HUES64 (cell line): ENCODE measurements at regions not wholly inside any gene's neighbourhood (a gene's known extent, or its start where the extent isn't known, plus 50 kb on each side); places are given as distances from the start of the nearest gene placed in this dataset.

ENCODE experiments used
- H3K27ac ChIP-seq: 2 replicates; pipeline ENCODE4 v1.7.0; 2013; ENCODE audit warnings: low read depth, low read length, inconsistent platforms
- H3K27me3 ChIP-seq: 2 replicates; pipeline ENCODE4 v1.6.1; 2013; ENCODE audit warnings: mild to moderate bottlenecking, low read length; ENCODE audit not compliant: insufficient read depth
- H3K36me3 ChIP-seq: 2 replicates; pipeline ENCODE4 v1.6.1; 2013; ENCODE audit warnings: mild to moderate bottlenecking, low read length; ENCODE audit not compliant: insufficient read depth
- H3K4me1 ChIP-seq: 2 replicates; pipeline ENCODE4 v1.6.1; 2013; ENCODE audit warnings: mild to moderate bottlenecking, low read length, moderate library complexity; ENCODE audit not compliant: insufficient read depth
- H3K4me3 ChIP-seq: 2 replicates; pipeline ENCODE4 v1.5.1; 2013; ENCODE audit warnings: mild to moderate bottlenecking, low read length, moderate library complexity
- H3K9ac ChIP-seq: 2 replicates; pipeline ENCODE4 v1.6.1; 2013; ENCODE audit warnings: mild to moderate bottlenecking, low read depth, low read length
- H3K9me3 ChIP-seq: 2 replicates; pipeline ENCODE4 v1.6.1; 2013; ENCODE audit warnings: low read depth, low read length; ENCODE audit not compliant: insufficient read depth
- WGBS: fragments of 150-250, 120-280 bp; methylation state at CpG from one replicate; pipeline ENCODE4 v1.1.7; 2013; ENCODE audit warnings: missing lambda C conversion rate; 5-methylcytosine and 5-hydroxymethylcytosine counted together

GRCh38 chr12:11596141-11596540 lies 53.3 kb upstream of the ETV6 start:
- WGBS: 100% methylated on average over 1 of the region's 1 CpG

DNA sequence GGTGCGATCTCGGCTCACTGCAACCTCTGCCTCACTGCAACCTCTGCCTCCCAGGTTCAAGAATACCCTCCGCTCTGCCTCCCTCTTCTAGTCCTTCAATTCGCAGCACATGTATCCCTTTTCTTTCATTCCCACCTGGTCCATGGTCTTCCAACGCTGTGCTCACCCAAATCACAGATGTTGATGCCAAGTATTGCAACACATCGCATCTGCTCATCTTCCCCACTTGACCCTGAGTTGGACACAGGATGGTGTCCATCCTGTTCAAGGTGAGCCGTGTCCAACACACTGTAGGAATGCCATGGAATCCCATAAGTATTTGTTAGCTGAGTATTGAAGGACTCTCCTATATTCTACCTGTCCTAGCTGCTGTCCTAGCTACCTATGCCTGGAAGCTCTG lies 50.6 kb upstream of the ETV6 start:
- 59% methylated on average over 7 of the region's 7 CpGs for WGBS

More at GRCh38 chr12:11596141-11596540, 53.3 kb upstream of the ETV6 start:
- Histone ChIP-seq H3K36me3 (no peaks in the 10 kb centered on the region), H3K9me3 (no peaks in the 10 kb centered on the region), H3K27me3 (no peaks in the 10 kb centered on the region), H3K4me1 (peaks cover 4% of the 10 kb centered on the region; the same call in 1 of the 2 replicates), H3K4me3 (no peak overlapping the region), H3K27ac (no peak overlapping the region), H3K9ac (no peak overlapping the region)

More for the DNA sequence above, 50.6 kb upstream of the ETV6 start:
- H3K9ac ChIP-seq: no peak overlapping the region
- H3K27me3 ChIP-seq: no peaks in the 10 kb centered on the region
- no peak overlapping the region for H3K4me3 ChIP-seq
- H3K4me1 ChIP-seq: peaks cover 16% of the 10 kb centered on the region
- no peak overlapping the region for H3K27ac ChIP-seq
- no peaks in the 10 kb centered on the region for H3K36me3 ChIP-seq
- no peaks in the 10 kb centered on the region for H3K9me3 ChIP-seq
